Upper lobe of left lung (tissue), 6 donors: ENCODE measurements at regions not wholly inside any gene's neighbourhood (a gene's known extent, or its start where the extent isn't known, plus 50 kb on each side); places are given as distances from the start of the nearest gene placed in this dataset.
A peak's percentile ranks its signal among the peaks of the same experiment; 100 is the strongest.

Experiments
- ATAC-seq, 2 donors: fragments of 200-7000 bp; cut with Tn5 transposase; one replicate each; pipeline ENCODE4 v1.9.1; 2022; ENCODE audit warnings: mild to moderate bottlenecking in 2 of 2, moderate library complexity in 2 of 2; ENCODE audit not compliant: low FRiP score in 2 of 2
- DNase-seq, 2 donors: peaks; one replicate each; pipeline ENCODE4 v3.0.0-alpha.2; 2019 to 2020
- H3K27ac ChIP-seq, 4 donors: fragments of 200-600 bp; sonication (generic); one replicate each; pipeline ENCODE4 v1.5.1; 2016 to 2019
- H3K27me3 ChIP-seq, 4 donors: fragments of 200-600 bp; sonication (generic); one replicate each; pipeline ENCODE4 v1.5.1; 2017 to 2019
- H3K36me3 ChIP-seq, 4 donors: fragments of 200-600 bp; sonication (generic); one replicate each; pipeline ENCODE4 v1.5.1; 2016 to 2019
- H3K4me1 ChIP-seq, 4 donors: fragments of 200-600 bp; sonication (generic); one replicate each; pipeline ENCODE4 v1.5.1; 2018 to 2019
- H3K4me3 ChIP-seq, 4 donors: fragments of 200-600 bp; sonication (generic); one replicate each; pipeline ENCODE4 v1.5.1; 2017 to 2019; ENCODE audit warnings: mild to moderate bottlenecking in 2 of 4, moderate library complexity in 1 of 4
- H3K9me3 ChIP-seq, 4 donors: fragments of 200-600 bp; sonication (generic); one replicate each; pipeline ENCODE4 v1.5.1; 2018 to 2019
- CTCF ChIP-seq, 6 experiments: fragments of 450-650 bp in 4 of 6; fragments of 200-600 bp in 2 of 6; sonication (generic) in 2 of 6; IDR thresholded peaks; one replicate each; pipeline ENCODE4 v1.5.1; 2016 to 2019; ENCODE audit warnings: antibody characterized with exemption in 6 of 6
- EP300 ChIP-seq, 4 donors: sonication (generic); formaldehyde crosslinking; IDR thresholded peaks; one replicate each; pipeline ENCODE4 v1.5.1; 2017; ENCODE audit warnings: antibody characterized with exemption in 4 of 4, control low read depth in 2 of 4
- POLR2A ChIP-seq, 4 donors: fragments of 450-650 bp; IDR thresholded peaks; one replicate each; pipeline ENCODE4 v1.5.1; 2016 to 2017; ENCODE audit warnings: antibody characterized with exemption in 4 of 4, mild to moderate bottlenecking in 2 of 4
- POLR2AphosphoS5 ChIP-seq, 2 donors: sonication (generic); formaldehyde crosslinking; IDR thresholded peaks; one replicate each; pipeline ENCODE4 v1.5.1; 2017; ENCODE audit warnings: antibody characterized with exemption in 2 of 2
- WGBS, 2 donors: methylation state at CpG; one replicate each; pipeline ENCODE4 v1.1.5; 2017 to 2018; 5-methylcytosine and 5-hydroxymethylcytosine counted together
- donor health status: DM: no; HTN: no; CAD: no; lungs with moderate emphysema.
- donor health status: DM: no; HTN: yes; CAD: no; lungs with severe emphysema.

GRCh38 chr1:36737767-36738166, 255.1 kb upstream of the CSF3R start:
- no peak for TF ChIP-seq POLR2A (IDR thresholded peaks at IDR 0.05)
- Histone ChIP-seq H3K4me3 (no peak overlapping the region), H3K27ac (no peak overlapping the region), H3K27me3 (no peaks in the 10 kb centered on the region), H3K4me1 (no peaks in the 10 kb centered on the region), H3K36me3 (no peaks in the 10 kb centered on the region), H3K9me3 (no peaks in the 10 kb centered on the region)
- 16 to 17% methylated on average over 8 to 11 of the region's 11 CpGs for WGBS, 2 donors
- DNase-seq: peak in 1 of 2 donors; percentile 2
- no peak for ATAC-seq

- ATAC-seq (no peak), DNase-seq (no peak)
- Histone ChIP-seq H3K27me3 (no peaks in the 10 kb centered on the region), H3K27ac (no peak overlapping the region), H3K9me3 (no peaks in the 10 kb centered on the region), H3K4me3 (no peak overlapping the region), H3K4me1 (no peaks in the 10 kb centered on the region), H3K36me3 (no peaks in the 10 kb centered on the region)
- TF ChIP-seq POLR2AphosphoS5 (IDR thresholded peaks at IDR 0.05) (no peak), EP300 (IDR thresholded peaks at IDR 0.05) (no peak), CTCF (IDR thresholded peaks at IDR 0.05) (no peak), POLR2A (IDR thresholded peaks at IDR 0.05) (no peak)
- 52 to 61% methylated on average over 5 of the region's 5 CpGs for WGBS, 2 donors
Measured at GRCh38 chr1:36737038-36737555, 254.4 kb upstream of the CSF3R start.

GRCh38 chr1:36735939-36736730, 253.4 kb upstream of the CSF3R start:
- no peak overlapping the region for H3K27ac ChIP-seq
- DNase-seq: peak in 1 of 2 donors; percentile 36
- TF ChIP-seq POLR2AphosphoS5 (IDR thresholded peaks at IDR 0.05): no peak
- no peak for TF ChIP-seq CTCF (IDR thresholded peaks at IDR 0.05)
- no peak for TF ChIP-seq POLR2A (IDR thresholded peaks at IDR 0.05)
- no peak for TF ChIP-seq EP300 (IDR thresholded peaks at IDR 0.05)
- H3K4me1 ChIP-seq: no peaks in the 10 kb centered on the region
- no peak for ATAC-seq
- no peaks in the 10 kb centered on the region for H3K36me3 ChIP-seq
- H3K4me3 ChIP-seq: no peak overlapping the region
- no peaks in the 10 kb centered on the region for H3K27me3 ChIP-seq
- 33 to 42% methylated on average over 18 of the region's 18 CpGs for WGBS, 2 donors
- H3K9me3 ChIP-seq: no peaks in the 10 kb centered on the region

GRCh38 chr1:36735436-36735835, 252.7 kb upstream of the CSF3R start:
- 85 to 95% methylated on average over 4 of the region's 4 CpGs for WGBS, 2 donors
- Histone ChIP-seq H3K4me1 (no peaks in the 10 kb centered on the region), H3K36me3 (no peaks in the 10 kb centered on the region), H3K4me3 (no peak overlapping the region), H3K27ac (no peak overlapping the region), H3K9me3 (no peaks in the 10 kb centered on the region), H3K27me3 (no peaks in the 10 kb centered on the region)
- ATAC-seq (no peak), DNase-seq (no peak)
- TF ChIP-seq CTCF (IDR thresholded peaks at IDR 0.05): no peak
- no peak for TF ChIP-seq EP300 (IDR thresholded peaks at IDR 0.05)
- TF ChIP-seq POLR2AphosphoS5 (IDR thresholded peaks at IDR 0.05): no peak
- no peak for TF ChIP-seq POLR2A (IDR thresholded peaks at IDR 0.05)

- WGBS, 2 donors: 58 to 62% methylated on average over 2 of the region's 2 CpGs
- H3K27ac ChIP-seq: no peak overlapping the region
- H3K9me3 ChIP-seq: no peaks in the 10 kb centered on the region
- no peak for ATAC-seq
- TF ChIP-seq POLR2A (IDR thresholded peaks at IDR 0.05): no peak
- peaks cover 0 to 9% (median 2%) of the 10 kb centered on the region in 4 donors for H3K4me1 ChIP-seq
- H3K27me3 ChIP-seq: no peaks in the 10 kb centered on the region
- DNase-seq: no peak
- no peaks in the 10 kb centered on the region for H3K36me3 ChIP-seq
- no peak overlapping the region for H3K4me3 ChIP-seq
Measured at GRCh38 chr1:36734356-36734755, 251.6 kb upstream of the CSF3R start.

GRCh38 chr1:36733748-36734147, 251.0 kb upstream of the CSF3R start:
- H3K27me3 ChIP-seq: no peaks in the 10 kb centered on the region
- H3K4me1 ChIP-seq: peaks cover 0 to 9% (median 4%) of the 10 kb centered on the region in 4 donors
- H3K36me3 ChIP-seq: no peaks in the 10 kb centered on the region
- TF ChIP-seq POLR2A (IDR thresholded peaks at IDR 0.05): no peak
- no peak for TF ChIP-seq CTCF (IDR thresholded peaks at IDR 0.05)
- no peak for TF ChIP-seq EP300 (IDR thresholded peaks at IDR 0.05)
- no peak for TF ChIP-seq POLR2AphosphoS5 (IDR thresholded peaks at IDR 0.05)
- H3K9me3 ChIP-seq: no peaks in the 10 kb centered on the region
- no peak overlapping the region for H3K27ac ChIP-seq
- H3K4me3 ChIP-seq: no peak overlapping the region
- WGBS, 2 donors: 0% methylated on average over 1 of the region's 1 CpG
- DNase-seq (no peak), ATAC-seq (no peak)
